GM06990 (cell line): ENCODE measurements at regions not wholly inside any gene's neighbourhood (a gene's known extent, or its start where the extent isn't known, plus 50 kb on each side); places are given as distances from the start of the nearest gene placed in this dataset.
A peak's percentile ranks its signal among the peaks of the same experiment; 100 is the strongest.

Source experiments
- DNase-seq: peaks from one replicate; pipeline ENCODE4 v3.0.0-alpha.2; 2011; ENCODE audit not compliant: insufficient read length; ENCODE audit errors: extremely low read depth
- H3K27me3 ChIP-seq: replicated peaks from 2 replicates; pipeline ENCODE4 v1.6.0; 2011; ENCODE audit warnings: low read length; ENCODE audit not compliant: control insufficient read depth, insufficient read depth
- H3K36me3 ChIP-seq: 2 replicates; pipeline ENCODE4 v1.5.1; 2011; ENCODE audit warnings: low read length; ENCODE audit not compliant: control insufficient read depth, insufficient read depth
- H3K4me3 ChIP-seq: replicated peaks from 2 replicates; pipeline ENCODE4 v1.5.1; 2011; ENCODE audit warnings: low read depth, mild to moderate bottlenecking, control low read depth, low read length
- TF ChIP-seq, protein P1 (sequence below): IDR thresholded peaks from 2 replicates; pipeline ENCODE4 v1.5.1; 2011; ENCODE audit warnings: low read length, control low read depth, mild to moderate bottlenecking, inconsistent platforms; ENCODE audit not compliant: insufficient read depth, poor library complexity, severe bottlenecking

DNA sequence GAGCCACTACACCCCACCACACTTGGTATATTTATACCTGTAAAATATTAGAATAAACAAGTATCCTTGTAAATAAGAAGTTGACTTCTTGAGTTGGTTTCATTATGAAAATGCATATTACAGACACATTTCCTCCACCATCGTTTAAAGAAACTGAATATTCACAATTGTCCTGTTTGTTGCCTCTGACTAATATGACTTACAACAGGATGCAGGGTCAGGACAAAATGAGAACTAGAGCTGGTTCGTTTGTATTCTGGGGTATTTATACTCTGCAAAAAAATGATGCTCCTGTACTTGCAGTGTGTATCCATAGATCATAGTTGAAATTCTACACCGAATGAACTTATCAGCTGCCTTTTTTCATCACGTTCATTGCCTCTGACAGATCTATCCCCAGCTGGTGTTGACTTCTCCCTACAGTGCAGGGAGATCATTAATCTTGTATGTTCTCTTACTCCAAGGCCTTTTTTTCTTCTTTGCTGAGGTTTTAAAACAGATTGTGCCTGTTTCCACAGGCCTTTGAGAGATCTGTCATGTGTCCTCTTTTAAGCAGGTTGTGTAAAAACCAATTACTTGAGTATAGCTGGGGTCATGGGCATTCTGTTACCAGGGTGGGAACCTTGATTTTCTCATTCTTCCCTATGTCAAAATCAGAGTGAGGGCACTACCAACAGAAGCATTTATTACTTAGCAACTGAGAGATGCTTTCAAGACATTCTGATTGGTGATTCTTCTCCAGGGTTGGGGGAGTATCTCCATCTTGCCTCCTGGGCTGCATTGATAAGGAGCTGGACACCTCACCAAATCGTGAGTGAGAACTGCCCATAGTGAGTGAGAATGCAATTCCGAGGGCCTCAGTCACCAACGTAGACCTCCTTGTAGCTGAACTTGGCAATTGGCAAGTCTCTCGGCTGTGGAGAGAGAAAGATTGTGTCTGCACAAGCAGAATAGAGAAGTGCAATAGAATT is 78.8 kb upstream of the CD83 start:
- no peaks in the 10 kb centered on the region; the same call in 1 of the 2 replicates for H3K27me3 ChIP-seq
- TF ChIP-seq, protein P1, sequence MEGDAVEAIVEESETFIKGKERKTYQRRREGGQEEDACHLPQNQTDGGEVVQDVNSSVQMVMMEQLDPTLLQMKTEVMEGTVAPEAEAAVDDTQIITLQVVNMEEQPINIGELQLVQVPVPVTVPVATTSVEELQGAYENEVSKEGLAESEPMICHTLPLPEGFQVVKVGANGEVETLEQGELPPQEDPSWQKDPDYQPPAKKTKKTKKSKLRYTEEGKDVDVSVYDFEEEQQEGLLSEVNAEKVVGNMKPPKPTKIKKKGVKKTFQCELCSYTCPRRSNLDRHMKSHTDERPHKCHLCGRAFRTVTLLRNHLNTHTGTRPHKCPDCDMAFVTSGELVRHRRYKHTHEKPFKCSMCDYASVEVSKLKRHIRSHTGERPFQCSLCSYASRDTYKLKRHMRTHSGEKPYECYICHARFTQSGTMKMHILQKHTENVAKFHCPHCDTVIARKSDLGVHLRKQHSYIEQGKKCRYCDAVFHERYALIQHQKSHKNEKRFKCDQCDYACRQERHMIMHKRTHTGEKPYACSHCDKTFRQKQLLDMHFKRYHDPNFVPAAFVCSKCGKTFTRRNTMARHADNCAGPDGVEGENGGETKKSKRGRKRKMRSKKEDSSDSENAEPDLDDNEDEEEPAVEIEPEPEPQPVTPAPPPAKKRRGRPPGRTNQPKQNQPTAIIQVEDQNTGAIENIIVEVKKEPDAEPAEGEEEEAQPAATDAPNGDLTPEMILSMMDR = no peak
- H3K36me3 ChIP-seq = no peaks in the 10 kb centered on the region
- no peak overlapping the region for H3K4me3 ChIP-seq
- DNase-seq = no peak

DNA sequence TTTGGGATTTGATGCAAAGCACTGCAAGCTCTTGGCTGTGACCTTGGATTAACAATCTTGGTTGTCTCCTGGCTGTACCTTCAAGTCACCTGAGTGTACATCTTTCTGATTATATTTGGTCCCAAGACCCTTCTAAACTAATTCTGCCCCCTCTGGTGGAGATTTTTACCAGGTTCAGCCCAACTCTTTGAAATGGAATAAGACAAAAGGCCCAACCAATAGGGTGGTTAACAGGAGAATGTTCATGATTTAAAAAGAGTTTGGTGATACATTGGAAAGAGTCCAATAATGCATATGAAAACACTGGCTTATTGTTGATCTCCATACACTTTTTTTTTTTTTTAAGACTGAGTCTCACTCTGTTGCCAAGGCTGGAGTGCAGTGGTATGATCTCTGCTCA is 77.5 kb upstream of the CD83 start:
- H3K36me3 ChIP-seq = no peaks in the 10 kb centered on the region
- no peak overlapping the region for H3K4me3 ChIP-seq
- DNase-seq = no peak
- H3K27me3 ChIP-seq = no peaks in the 10 kb centered on the region; the same call in 1 of the 2 replicates
- TF ChIP-seq, protein P1 = no peak

- TF ChIP-seq, protein P1 = peak; percentile 78
- Histone ChIP-seq H3K27me3 (no peaks in the 10 kb centered on the region; the same call in none of the 2 replicates), H3K36me3 (no peaks in the 10 kb centered on the region), H3K4me3 (no peak overlapping the region)
- DNase-seq = no peak
Observed at GRCh38 chr6:14046476-14047068, 71.0 kb upstream of the CD83 start.

GRCh38 chr6:14047151-14047740 is 70.3 kb upstream of the CD83 start:
- Histone ChIP-seq H3K27me3 (no peaks in the 10 kb centered on the region; the same call in none of the 2 replicates), H3K4me3 (no peak overlapping the region), H3K36me3 (no peaks in the 10 kb centered on the region)
- TF ChIP-seq, protein P1 = no peak
- DNase-seq = no peak

DNA sequence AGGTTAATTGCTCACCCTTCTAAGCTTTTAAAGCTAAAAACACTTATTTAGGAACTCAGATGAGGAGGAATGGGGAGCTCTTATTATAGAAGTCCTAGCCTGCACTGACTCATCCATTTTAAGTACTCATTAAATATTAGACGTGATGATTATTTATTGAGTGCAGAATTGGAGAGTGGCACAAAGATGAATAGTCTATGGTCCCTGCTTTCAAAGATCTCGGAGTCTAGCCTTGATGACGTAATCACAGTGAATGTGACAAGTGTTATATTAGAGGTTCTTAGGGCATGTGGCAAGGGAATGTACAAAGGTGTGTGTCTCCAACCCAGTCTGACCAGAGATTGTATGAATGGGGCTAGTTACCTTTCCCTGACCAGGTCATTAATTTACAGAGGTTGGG is 68.7 kb upstream of the CD83 start:
- H3K4me3 ChIP-seq = no peak overlapping the region
- H3K27me3 ChIP-seq = no peaks in the 10 kb centered on the region; the same call in 1 of the 2 replicates
- TF ChIP-seq, protein P1 = no peak
- no peaks in the 10 kb centered on the region for H3K36me3 ChIP-seq
- no peak for DNase-seq
